Islet of Langerhans (tissue), 1 donor: ENCODE measurements at regions not wholly inside any gene's neighbourhood (a gene's known extent, or its start where the extent isn't known, plus 50 kb on each side); places are given as distances from the start of the nearest gene placed in this dataset.

Source experiments
- FAIRE-seq: peaks from one replicate; lab custom pipeline; 2011; peaks lifted over from hg19 to GRCh38; lab: Jason Lieb, UNC

DNA sequence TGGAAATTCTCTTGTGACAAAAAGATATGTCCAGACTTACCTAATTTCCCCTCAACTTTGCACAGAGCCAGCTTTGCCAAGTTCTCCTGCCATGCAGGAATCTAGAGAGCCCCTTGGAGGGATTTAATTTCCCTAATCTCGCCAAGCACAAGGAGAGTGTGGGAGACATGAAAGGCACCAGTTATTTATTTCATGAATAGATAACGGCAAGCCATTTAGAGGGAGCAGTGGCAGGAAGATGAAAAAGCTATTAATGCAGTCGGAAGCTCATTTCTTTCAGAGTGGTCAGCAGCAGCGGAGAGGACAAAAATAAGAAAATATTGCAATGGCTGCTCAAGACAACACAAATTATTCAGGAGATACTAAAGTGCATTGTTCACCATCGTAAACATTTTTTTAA is 150.9 kb upstream of the WSCD2 start:
- no peak for FAIRE-seq

DNA sequence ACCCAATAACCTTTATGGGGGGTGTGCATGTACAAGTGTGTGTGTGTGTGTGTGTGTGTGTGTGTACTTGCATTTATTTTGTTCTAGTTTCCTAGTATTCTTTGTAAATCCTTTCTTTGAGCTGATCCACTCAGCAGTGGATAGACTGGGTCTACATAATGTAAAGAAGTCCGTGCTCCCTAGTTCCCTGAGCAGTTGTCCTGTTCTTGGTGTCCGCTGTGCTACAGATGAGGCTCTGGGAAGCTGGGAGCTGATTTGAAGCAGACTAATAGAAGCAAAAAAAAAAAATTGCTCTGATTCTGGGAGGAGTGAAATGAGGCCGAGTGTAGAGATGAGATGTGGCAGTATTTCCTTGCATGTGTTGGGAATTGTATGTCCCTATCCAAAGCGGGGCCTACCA is 150.4 kb upstream of the WSCD2 start:
- no peak for FAIRE-seq

- no peak for FAIRE-seq
Measured at GRCh38 chr12:107983756-107984472, 145.2 kb upstream of the WSCD2 start.

DNA sequence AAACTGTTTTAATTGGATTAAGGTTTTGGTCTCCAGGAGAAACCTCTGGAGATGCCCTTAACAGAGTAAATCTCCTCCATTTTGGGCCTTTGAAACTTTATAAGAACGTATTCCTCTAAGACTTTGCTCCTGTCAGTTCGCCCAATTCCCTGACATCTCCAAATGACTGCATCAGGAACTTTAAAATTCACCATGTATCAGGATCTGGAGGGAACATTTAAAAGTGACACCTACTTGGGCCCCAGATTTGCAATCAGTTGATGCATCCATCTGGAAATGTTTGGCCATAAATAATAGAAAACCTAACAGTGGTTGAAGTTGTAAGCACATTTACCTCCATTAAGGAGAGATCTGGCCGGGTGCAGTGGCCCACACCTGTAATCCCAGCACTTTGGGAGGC is 144.1 kb upstream of the WSCD2 start:
- FAIRE-seq = no peak

GRCh38 chr12:107986183-107986582 is 142.9 kb upstream of the WSCD2 start:
- FAIRE-seq = no peak

- FAIRE-seq = peak; percentile 69
Measured at GRCh38 chr12:107990325-107990724, 138.8 kb upstream of the WSCD2 start.

- no peak for FAIRE-seq
Measured at GRCh38 chr12:107992029-107992428, 137.1 kb upstream of the WSCD2 start.

- no peak for FAIRE-seq
Measured at GRCh38 chr12:107992870-107993451, 136.1 kb upstream of the WSCD2 start.

- FAIRE-seq = no peak
Measured at GRCh38 chr12:107998863-107999262, 130.2 kb upstream of the WSCD2 start.

GRCh38 chr12:108000111-108000510 is 129.0 kb upstream of the WSCD2 start:
- FAIRE-seq = no peak

DNA sequence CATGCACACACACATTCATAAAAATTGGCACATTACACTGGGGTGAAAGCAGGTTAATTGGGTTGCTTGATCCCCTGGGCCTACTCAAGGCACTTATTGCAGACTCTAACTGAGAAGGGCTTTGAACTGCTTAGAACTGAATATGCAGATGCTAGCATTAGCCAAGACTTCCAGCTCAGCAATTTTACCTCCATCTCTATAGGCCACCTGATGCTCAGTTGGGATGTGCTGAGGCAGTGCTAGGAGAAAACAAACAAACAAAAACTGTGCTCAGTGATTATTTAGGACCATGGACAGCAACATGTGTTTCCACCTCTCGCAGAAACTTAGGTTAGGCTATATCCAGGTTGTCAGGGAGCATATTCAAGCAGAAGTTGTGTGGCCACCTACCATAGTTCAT is 124.8 kb upstream of the WSCD2 start:
- FAIRE-seq = no peak

- no peak for FAIRE-seq
Measured at GRCh38 chr12:108008163-108008905, 120.8 kb upstream of the WSCD2 start.

DNA sequence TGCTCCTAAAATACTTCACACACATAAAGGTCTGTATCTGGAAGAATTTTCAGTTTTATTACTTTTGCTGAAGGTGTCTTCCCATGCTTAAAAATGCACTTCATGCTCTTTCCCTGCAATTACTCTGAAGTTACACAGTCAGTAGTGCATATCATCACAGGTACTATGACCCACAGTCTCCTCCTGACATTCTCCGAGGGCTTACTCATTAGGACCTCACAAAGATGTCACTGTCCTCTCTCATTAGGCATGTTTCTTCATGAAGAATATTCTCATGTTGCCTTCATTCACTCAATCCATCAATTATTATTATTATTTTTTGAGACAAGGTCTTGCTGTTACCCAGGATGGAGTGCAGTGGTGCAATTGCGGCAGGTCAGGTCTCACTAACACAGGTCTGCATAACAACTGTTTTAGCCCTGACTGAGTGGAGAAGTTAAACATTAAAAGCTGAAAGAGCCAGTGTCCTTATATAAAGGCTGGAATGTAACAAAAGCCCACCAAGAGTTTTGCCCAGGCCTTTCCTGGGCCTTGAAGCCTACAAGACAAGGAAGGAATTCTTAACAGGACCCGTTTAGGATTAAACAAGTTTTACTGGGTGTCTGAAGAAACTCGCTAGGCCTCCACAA is 119.5 kb upstream of the WSCD2 start:
- FAIRE-seq = no peak

DNA sequence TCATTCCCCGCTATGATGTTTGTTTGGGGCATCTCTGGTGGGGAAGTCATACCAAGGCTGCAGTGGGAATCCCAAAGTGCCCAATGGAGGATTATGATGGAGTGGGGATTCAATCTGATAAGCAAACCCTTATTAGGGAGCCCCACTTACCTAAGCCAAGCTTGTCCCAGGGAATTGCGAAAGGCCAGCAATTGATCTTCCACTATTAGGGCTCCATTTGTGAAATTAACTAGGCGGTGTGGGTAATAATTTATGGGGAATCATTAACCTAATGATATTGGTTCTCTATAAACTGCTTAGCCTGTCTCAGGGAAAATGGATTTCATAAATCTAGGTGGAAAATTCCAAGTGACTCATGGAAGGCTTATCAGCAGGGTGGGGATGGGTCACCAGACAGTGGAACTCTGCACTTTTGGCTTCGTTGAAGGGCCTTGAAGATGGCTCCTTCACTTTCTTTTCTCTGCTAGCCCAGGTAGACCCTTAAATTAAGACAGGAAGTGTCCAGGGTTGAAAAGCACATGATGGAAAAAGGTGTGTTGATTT is 113.0 kb upstream of the WSCD2 start:
- FAIRE-seq = no peak

DNA sequence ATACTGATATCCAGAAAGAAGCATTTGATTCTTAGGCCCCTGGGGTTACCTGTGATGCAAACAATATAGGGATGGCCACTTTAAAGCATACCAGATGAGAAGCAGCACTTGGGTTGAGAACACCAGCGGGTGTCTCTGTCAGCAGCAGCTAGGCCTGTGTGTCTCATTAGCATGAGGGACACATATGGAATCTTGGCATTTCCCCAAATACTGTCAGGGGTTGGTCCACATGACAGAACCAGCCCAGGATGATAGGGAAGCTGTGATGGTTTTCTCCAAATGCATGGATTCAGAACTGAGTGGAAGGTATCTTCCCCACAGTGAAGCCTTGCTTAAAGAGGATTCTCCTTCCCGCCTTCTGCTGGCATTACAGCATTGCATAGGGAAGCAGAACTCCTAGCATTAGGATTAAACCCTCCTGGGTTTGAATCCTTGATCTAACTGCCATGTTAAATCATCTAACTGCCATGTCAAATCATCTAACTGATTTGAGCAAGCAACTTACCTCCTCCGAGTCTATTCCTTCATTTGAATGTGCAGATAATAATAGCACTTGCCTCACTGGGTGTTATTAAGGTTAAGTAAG is 111.5 kb upstream of the WSCD2 start:
- no peak for FAIRE-seq

DNA sequence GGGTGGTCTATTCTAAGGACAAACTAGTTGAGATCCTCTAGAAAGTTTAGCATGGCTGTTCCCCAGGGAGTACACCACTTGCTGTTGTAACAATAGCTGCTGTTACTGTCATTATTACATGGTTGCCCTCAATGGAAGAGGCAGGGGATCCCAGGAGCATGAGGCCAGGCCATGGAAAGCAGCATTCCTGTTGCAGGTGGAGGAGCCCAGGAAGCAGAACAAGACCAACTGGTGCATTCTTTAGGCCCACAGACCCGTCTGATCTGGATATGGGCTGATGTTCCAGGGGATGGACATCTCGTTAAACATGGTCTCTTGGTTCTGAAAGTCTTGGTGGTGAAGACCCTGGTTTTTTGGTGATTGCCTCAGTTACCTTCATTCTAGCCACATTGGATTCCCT is 109.2 kb upstream of the WSCD2 start:
- FAIRE-seq = no peak

DNA sequence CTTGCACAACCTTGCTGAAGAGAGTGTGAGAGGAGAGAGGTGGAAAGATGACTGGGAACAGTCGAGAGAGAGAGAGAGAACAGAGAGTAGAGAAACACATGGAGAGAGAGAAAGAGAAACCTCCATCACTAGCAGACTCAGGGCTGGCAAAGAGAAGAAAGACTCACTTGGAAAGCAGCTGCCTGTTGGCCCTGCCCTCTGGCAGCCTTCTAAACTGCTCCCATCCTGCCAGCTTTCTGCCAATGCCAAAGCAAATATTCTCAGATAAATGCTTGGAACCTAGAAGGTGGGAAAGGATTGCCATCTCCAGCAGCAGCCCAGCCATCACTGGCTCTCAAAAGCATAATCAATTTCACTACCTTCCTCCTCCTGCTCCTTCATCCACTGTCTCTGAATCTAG is 107.9 kb upstream of the WSCD2 start:
- FAIRE-seq = no peak

- no peak for FAIRE-seq
Measured at GRCh38 chr12:108021949-108022522, 107.1 kb upstream of the WSCD2 start.

DNA sequence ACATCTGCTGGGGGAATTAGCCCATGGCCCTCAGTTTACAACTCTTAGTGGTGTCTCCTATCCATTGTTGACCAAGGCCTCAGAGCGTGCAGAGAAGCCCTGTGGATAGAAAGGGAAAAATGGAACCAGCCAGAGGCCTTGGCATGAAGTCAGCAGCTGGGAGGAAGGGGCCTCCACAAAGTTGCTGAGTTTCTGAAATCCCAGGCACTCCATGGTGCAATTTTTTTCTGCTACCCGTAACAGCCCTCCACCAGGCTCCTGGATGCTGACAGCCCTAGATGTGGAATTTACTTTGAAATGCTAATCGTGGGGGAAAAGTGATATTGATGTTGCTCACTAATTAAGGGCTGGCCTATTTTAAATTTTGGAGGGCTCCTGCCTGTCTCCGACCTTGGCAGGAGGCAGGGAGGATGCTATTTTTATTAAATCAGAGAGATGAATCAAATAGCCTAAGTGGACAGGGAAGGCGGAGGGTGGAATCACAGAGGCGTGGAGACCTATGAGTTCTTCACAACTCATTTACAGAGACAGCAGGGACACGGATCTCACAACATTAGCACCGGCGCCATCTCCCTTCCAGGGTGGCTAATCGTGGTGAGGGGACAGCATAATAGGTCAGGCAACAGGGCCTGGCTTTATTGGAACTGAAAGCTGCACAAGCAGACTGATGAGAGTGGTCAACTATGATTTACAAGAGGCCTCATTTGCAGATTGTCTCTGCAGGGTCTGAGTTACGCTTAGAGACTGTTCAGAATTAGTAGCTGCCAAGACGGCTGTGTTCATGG is 99.8 kb upstream of the WSCD2 start:
- FAIRE-seq = no peak

DNA sequence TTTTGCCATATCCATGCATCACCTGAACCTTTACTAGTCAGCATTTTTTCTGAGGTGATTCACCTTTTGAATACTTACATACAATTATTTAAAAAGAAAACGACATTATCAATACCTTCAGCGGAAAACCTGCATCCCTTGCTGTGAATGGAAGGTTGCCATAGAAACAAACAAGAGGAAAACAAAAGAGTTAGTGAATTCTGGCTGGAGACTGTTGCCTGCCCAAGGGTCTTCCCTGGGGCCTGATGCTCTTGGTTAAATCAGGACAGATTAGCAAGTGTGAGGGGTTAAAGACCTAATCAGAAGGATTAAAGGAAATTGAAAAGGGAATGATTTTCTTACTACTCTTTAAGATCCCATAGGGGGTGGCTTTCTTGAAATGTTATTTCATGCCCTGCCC is 96.0 kb upstream of the WSCD2 start:
- no peak for FAIRE-seq

GRCh38 chr12:108035372-108035771 is 93.7 kb upstream of the WSCD2 start:
- no peak for FAIRE-seq
